CD14-positive monocyte (primary cell): ENCODE measurements at regions not wholly inside any gene's neighbourhood (a gene's known extent, or its start where the extent isn't known, plus 50 kb on each side); places are given as distances from the start of the nearest gene placed in this dataset.

Experiments
- DNase-seq, 3 donors: peaks; one replicate each; pipeline ENCODE4 v3.0.0-alpha.2; 2011 to 2022
- H2AFZ ChIP-seq: 2 replicates; pipeline ENCODE4 v1.6.0; 2012; ENCODE audit warnings: mild to moderate bottlenecking, low read depth, low read length, inconsistent platforms; ENCODE audit not compliant: insufficient read depth, poor library complexity, severe bottlenecking
- H3K27ac ChIP-seq, 2 donors: 1 replicate in 1 of 2; 2 replicates in 1 of 2; pipeline ENCODE4 v1.5.1; 2012 to 2013; ENCODE audit warnings: low read length in 2 of 2, control low read depth in 1 of 2, inconsistent platforms in 1 of 2, low read depth in 1 of 2, mild to moderate bottlenecking in 1 of 2
- H3K27me3 ChIP-seq, 2 donors: one replicate each; pipeline versions ENCODE4 v1.6.0 to v1.6.1; 2011 to 2013; ENCODE audit warnings: low read length in 2 of 2; ENCODE audit not compliant: control insufficient read depth in 2 of 2, insufficient read depth in 2 of 2
- H3K36me3 ChIP-seq, 2 donors: replicated peaks in 1 of 2; 1 replicate in 1 of 2; 2 replicates in 1 of 2; pipeline versions ENCODE4 v1.5.1 to v1.6.1; 2012 to 2013; ENCODE audit warnings: low read length in 2 of 2, control low read depth in 1 of 2, inconsistent platforms in 1 of 2, mild to moderate bottlenecking in 1 of 2; ENCODE audit not compliant: insufficient read depth in 2 of 2, control insufficient read depth in 1 of 2
- H3K4me1 ChIP-seq, 2 donors: 1 replicate in 1 of 2; 2 replicates in 1 of 2; pipeline versions ENCODE4 v1.5.1 to v1.6.1; 2012 to 2013; ENCODE audit warnings: low read length in 2 of 2, control low read depth in 1 of 2, inconsistent platforms in 1 of 2, mild to moderate bottlenecking in 1 of 2, moderate library complexity in 1 of 2; ENCODE audit not compliant: insufficient read depth in 2 of 2, control insufficient read depth in 1 of 2
- H3K4me2 ChIP-seq: replicated peaks from 2 replicates; pipeline ENCODE3; 2012; ENCODE audit warnings: low read length, moderate library complexity, mild to moderate bottlenecking; ENCODE audit not compliant: poor library complexity, severe bottlenecking; ENCODE audit errors: extremely low read depth
- H3K4me3 ChIP-seq, 3 experiments: fragments of 200-600 bp in 1 of 3; sonication (generic) in 1 of 3; replicated peaks in 1 of 3; 1 replicate in 2 of 3; 2 replicates in 1 of 3; pipeline ENCODE4 v1.5.1; 2011 to 2013; ENCODE audit warnings: low read length in 3 of 3, mild to moderate bottlenecking in 3 of 3, control low read depth in 2 of 3, low read depth in 2 of 3, inconsistent platforms in 1 of 3, moderate library complexity in 1 of 3
- H3K79me2 ChIP-seq: 2 replicates; pipeline ENCODE4 v1.6.0; 2012; ENCODE audit warnings: mild to moderate bottlenecking, control low read depth, inconsistent platforms, low read length, moderate library complexity; ENCODE audit not compliant: insufficient read depth
- H3K9ac ChIP-seq: 2 replicates; pipeline ENCODE4 v1.6.0; 2017; ENCODE audit warnings: low read length, mild to moderate bottlenecking; ENCODE audit not compliant: insufficient read depth, poor library complexity, severe bottlenecking
- H3K9me3 ChIP-seq, 2 donors: replicated peaks in 1 of 2; 1 replicate in 1 of 2; 2 replicates in 1 of 2; pipeline versions ENCODE4 v1.5.1 to v1.6.1; 2012 to 2013; ENCODE audit warnings: low read length in 2 of 2, control low read depth in 1 of 2; ENCODE audit not compliant: control insufficient read depth in 1 of 2, insufficient read depth in 1 of 2
- H4K20me1 ChIP-seq: 2 replicates; pipeline ENCODE4 v1.6.0; 2012; ENCODE audit warnings: mild to moderate bottlenecking, low read length, control low read depth, moderate library complexity; ENCODE audit not compliant: insufficient read depth
- H3K27ac Mint-ChIP-seq, 7 donors: one replicate each; pipeline ENCODE4 v1.8.0; 2020; ENCODE audit warnings: mild to moderate bottlenecking in 7 of 7, mixed read lengths in 7 of 7, moderate library complexity in 6 of 7, inconsistent platforms in 2 of 7
- H3K27me3 Mint-ChIP-seq, 3 donors: one replicate each; pipeline ENCODE4 v1.8.0; 2021 to 2022; ENCODE audit warnings: low read depth in 3 of 3, mild to moderate bottlenecking in 3 of 3, mixed read lengths in 3 of 3, moderate library complexity in 3 of 3, inconsistent platforms in 1 of 3
- H3K36me3 Mint-ChIP-seq, 2 donors: one replicate each; pipeline ENCODE4 v1.8.0; 2020; ENCODE audit warnings: mixed read lengths in 2 of 2, inconsistent platforms in 1 of 2, mild to moderate bottlenecking in 1 of 2
- H3K4me1 Mint-ChIP-seq: one replicate; pipeline ENCODE4 v1.8.0; 2020; ENCODE audit warnings: mild to moderate bottlenecking, mixed read lengths
- H3K4me3 Mint-ChIP-seq, 2 donors: one replicate each; pipeline ENCODE4 v1.8.0; 2020; ENCODE audit warnings: mild to moderate bottlenecking in 2 of 2, mixed read lengths in 2 of 2, moderate library complexity in 1 of 2
- H3K9me3 Mint-ChIP-seq, 7 donors: one replicate each; pipeline ENCODE4 v1.8.0; 2020 to 2022; ENCODE audit warnings: mixed read lengths in 7 of 7, mild to moderate bottlenecking in 6 of 7, moderate library complexity in 6 of 7, inconsistent platforms in 2 of 7
- WGBS: methylation state at CpG from one replicate; pipeline ENCODE4 v1.1.5; 2013; ENCODE audit warnings: missing lambda C conversion rate; ENCODE audit not compliant: insufficient coverage; 5-methylcytosine and 5-hydroxymethylcytosine counted together
- intact Hi-C, 2 donors: fragments of 100-400 bp; cut with micrococcal nuclease; formaldehyde crosslinking; loops; one replicate each; pipeline versions ENCODE4 v1.15.0 to v1.15.1; 2023
- TF ChIP-seq, protein P1 (sequence below): fragments of 200-600 bp; IDR thresholded peaks from one replicate; pipeline ENCODE4 v1.8.0; 2022; ENCODE audit warnings: antibody characterized with exemption, mild to moderate bottlenecking

DNA sequence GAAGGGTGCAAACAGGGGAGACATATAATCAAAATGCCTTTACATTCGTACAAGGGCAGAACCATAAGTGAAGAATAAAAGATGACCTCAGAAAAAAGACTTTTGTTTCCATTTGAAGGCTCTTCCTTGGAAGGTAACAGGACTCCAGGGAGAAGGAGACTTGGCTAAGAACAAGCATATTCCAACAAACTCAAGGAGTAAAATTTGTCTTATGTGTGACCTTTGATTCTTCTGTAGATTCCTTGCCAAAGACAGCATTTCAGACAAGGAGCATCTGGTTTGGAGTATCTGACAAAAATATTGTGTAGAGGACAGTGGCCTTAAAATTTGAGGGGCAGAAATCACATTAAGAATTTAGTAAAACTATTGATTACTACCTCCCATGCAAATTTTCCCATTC, 991.9 kb downstream of the FLRT2 start:
- H3K4me3 Mint-ChIP-seq: no peak overlapping the region
- H2AFZ ChIP-seq: no peak overlapping the region
- DNase-seq: no peak
- H3K79me2 ChIP-seq: no peaks in the 10 kb centered on the region
- H3K9me3 ChIP-seq: no peaks in the 10 kb centered on the region
- peaks cover 0 to 1% (median 0%) of the 10 kb centered on the region in 7 donors for H3K9me3 Mint-ChIP-seq
- no peak overlapping the region for H3K4me3 ChIP-seq
- no peaks in the 10 kb centered on the region for H3K27me3 Mint-ChIP-seq
- H3K4me1 ChIP-seq: no peaks in the 10 kb centered on the region
- H3K36me3 Mint-ChIP-seq: no peaks in the 10 kb centered on the region
- no peaks in the 10 kb centered on the region for H4K20me1 ChIP-seq
- intact Hi-C loops: no loop called here
- H3K27ac Mint-ChIP-seq: no peak overlapping the region
- no peaks in the 10 kb centered on the region for H3K4me1 Mint-ChIP-seq
- H3K27me3 ChIP-seq: no peaks in the 10 kb centered on the region
- TF ChIP-seq, protein P1, sequence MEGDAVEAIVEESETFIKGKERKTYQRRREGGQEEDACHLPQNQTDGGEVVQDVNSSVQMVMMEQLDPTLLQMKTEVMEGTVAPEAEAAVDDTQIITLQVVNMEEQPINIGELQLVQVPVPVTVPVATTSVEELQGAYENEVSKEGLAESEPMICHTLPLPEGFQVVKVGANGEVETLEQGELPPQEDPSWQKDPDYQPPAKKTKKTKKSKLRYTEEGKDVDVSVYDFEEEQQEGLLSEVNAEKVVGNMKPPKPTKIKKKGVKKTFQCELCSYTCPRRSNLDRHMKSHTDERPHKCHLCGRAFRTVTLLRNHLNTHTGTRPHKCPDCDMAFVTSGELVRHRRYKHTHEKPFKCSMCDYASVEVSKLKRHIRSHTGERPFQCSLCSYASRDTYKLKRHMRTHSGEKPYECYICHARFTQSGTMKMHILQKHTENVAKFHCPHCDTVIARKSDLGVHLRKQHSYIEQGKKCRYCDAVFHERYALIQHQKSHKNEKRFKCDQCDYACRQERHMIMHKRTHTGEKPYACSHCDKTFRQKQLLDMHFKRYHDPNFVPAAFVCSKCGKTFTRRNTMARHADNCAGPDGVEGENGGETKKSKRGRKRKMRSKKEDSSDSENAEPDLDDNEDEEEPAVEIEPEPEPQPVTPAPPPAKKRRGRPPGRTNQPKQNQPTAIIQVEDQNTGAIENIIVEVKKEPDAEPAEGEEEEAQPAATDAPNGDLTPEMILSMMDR: no peak
- no peak overlapping the region for H3K27ac ChIP-seq
- no peaks in the 10 kb centered on the region for H3K36me3 ChIP-seq
- H3K9ac ChIP-seq: no peak overlapping the region
- H3K4me2 ChIP-seq: no peak overlapping the region
- 100% methylated on average over 1 of the region's 1 CpG for WGBS

DNA sequence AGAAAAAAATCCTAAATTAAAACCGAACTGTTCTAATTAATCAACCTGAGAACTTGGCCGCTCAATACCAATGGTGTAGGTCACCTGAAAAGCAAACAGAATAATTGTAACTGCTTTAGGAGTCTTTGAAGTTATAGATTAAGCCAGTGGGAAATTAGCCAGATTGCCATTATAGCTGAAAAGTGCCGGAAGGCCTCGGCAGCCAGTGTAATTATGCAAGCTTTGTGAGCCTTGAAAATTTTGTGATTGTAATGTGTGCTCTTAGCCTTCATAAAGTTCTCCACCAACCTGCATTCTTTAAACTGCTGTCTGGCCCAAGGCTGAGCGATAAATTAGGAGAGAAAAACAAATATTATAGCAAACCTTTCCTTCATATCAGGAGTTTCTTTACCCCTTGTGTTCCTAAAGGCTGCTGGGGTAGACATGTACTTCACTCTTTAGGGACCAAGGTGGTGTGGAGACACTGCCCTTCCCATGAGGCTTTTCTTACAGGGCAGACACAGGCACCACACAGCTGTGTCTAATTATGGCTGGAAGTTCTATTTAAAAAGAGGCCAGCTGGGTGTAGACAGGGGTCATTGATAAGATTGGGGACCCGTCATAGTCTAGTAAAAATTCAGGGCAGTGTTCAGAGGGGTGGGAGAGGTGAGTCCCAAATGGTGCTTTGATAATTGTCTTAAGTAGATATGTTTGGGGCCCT, 991.2 kb downstream of the FLRT2 start:
- Histone ChIP-seq H2AFZ (no peak overlapping the region), H3K4me2 (no peak overlapping the region), H4K20me1 (no peaks in the 10 kb centered on the region), H3K27ac (no peak overlapping the region), H3K9ac (no peak overlapping the region), H3K79me2 (no peaks in the 10 kb centered on the region), H3K27me3 (no peaks in the 10 kb centered on the region), H3K36me3 (no peaks in the 10 kb centered on the region), H3K4me3 (no peak overlapping the region), H3K9me3 (no peaks in the 10 kb centered on the region), H3K4me1 (no peaks in the 10 kb centered on the region)
- Mint-ChIP-seq H3K27me3 (no peaks in the 10 kb centered on the region), H3K36me3 (no peaks in the 10 kb centered on the region), H3K4me1 (no peaks in the 10 kb centered on the region), H3K27ac (no peak overlapping the region), H3K4me3 (no peak overlapping the region), H3K9me3 (peaks cover 0 to 1% (median 0%) of the 10 kb centered on the region in 7 donors)
- TF ChIP-seq, protein P1: no peak
- WGBS: 90% methylated on average over 1 of the region's 6 CpGs
- intact Hi-C loops: no loop called here
- DNase-seq: no peak
